NCI-H2029 treated with DMSO at 0.1 percent for 48 hours (cell line): ENCODE measurements at regions not wholly inside any gene's neighbourhood (a gene's known extent, or its start where the extent isn't known, plus 50 kb on each side); places are given as distances from the start of the nearest gene placed in this dataset.
"Not testable (repeated sequence)": the region's sequence is repeated elsewhere in the genome, so short reads cannot be mapped to it uniquely, and the experiment has no call there.

ENCODE experiments used
- DNase-seq: peaks from one replicate; lab custom pipeline; 2025; lab: John Stamatoyannopoulos, UW

- no peak for DNase-seq
Observed at GRCh38 chr10:22824984-22825383, 102.9 kb upstream of the ARMC3 start.

GRCh38 chr10:22824520-22824919, 103.3 kb upstream of the ARMC3 start:
- DNase-seq = no peak

- DNase-seq = no peak
Observed at GRCh38 chr10:22823109-22823508, 104.7 kb upstream of the ARMC3 start.

- not testable (repeated sequence) for DNase-seq
Observed at GRCh38 chr10:22821921-22822320, 105.9 kb upstream of the ARMC3 start.

- no peak for DNase-seq
Observed at GRCh38 chr10:22821501-22821900, 106.4 kb upstream of the ARMC3 start.

GRCh38 chr10:22816298-22816653, 101.9 kb upstream of the PIP4K2A start:
- DNase-seq = no peak

- DNase-seq = no peak
Observed at GRCh38 chr10:22810643-22811465, 96.5 kb upstream of the PIP4K2A start.

- no peak for DNase-seq
Observed at GRCh38 chr10:22807238-22807637, 92.9 kb upstream of the PIP4K2A start.

GRCh38 chr10:22805304-22805703, 90.9 kb upstream of the PIP4K2A start:
- DNase-seq = peak; percentile 38

GRCh38 chr10:22803261-22803885, 89.0 kb upstream of the PIP4K2A start:
- no peak for DNase-seq

GRCh38 chr10:22801785-22802184, 87.4 kb upstream of the PIP4K2A start:
- DNase-seq = no peak

GRCh38 chr10:22797796-22798195, 83.4 kb upstream of the PIP4K2A start:
- DNase-seq = not testable (repeated sequence)

- no peak for DNase-seq
Observed at GRCh38 chr10:22795546-22795945, 81.2 kb upstream of the PIP4K2A start.

GRCh38 chr10:22792161-22792560, 77.8 kb upstream of the PIP4K2A start:
- DNase-seq = no peak

GRCh38 chr10:22791665-22792064, 77.3 kb upstream of the PIP4K2A start:
- no peak for DNase-seq

- no peak for DNase-seq
Observed at GRCh38 chr10:22784668-22785067, 70.3 kb upstream of the PIP4K2A start.

GRCh38 chr10:22783807-22784206, 69.4 kb upstream of the PIP4K2A start:
- no peak for DNase-seq

- no peak for DNase-seq
Observed at GRCh38 chr10:22780474-22780885, 66.1 kb upstream of the PIP4K2A start.

GRCh38 chr10:22779331-22780019, 65.1 kb upstream of the PIP4K2A start:
- no peak for DNase-seq

GRCh38 chr10:22774102-22774501, 59.7 kb upstream of the PIP4K2A start:
- no peak for DNase-seq

- not testable (repeated sequence) for DNase-seq
Observed at GRCh38 chr10:22771631-22772030, 57.3 kb upstream of the PIP4K2A start.

- DNase-seq = no peak
Observed at GRCh38 chr10:22770270-22770669, 55.9 kb upstream of the PIP4K2A start.

GRCh38 chr10:22767859-22768258, 53.5 kb upstream of the PIP4K2A start:
- DNase-seq = no peak
